ENCODE measurements at regions not wholly inside any gene's neighbourhood (a gene's known extent, or its start where the extent isn't known, plus 50 kb on each side); places are given as distances from the start of the nearest gene placed in this dataset.

DNA sequence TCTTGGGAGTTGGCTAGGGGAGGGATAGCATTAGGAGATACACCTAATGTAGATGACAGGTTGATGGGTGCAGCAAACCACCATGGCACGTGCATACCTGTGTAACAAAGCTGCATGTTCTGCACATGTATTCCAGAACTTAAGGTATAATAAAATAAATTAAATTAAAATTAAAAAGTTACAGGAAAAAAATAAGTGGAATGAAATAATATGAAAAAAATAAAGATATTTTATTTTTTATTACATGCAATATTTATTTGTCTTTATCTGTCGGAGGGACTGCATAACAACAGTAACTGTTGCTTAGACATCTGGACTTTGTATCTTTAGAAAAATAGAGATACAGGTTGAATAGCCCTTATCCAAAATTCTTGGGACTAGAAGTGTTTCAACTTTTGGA, 597.4 kb upstream of the CCDC179 start:
- H3K4me1 ChIP-seq (ENCODE audit: insufficient read depth, low read length) = no peaks in the 10 kb centered on the region
- ChIA-PET CTCF (no interaction called here), POLR2A (no interaction called here)
- H3K9me3 Mint-ChIP-seq = peaks cover 19% of the 10 kb centered on the region
- H3K4me1 Mint-ChIP-seq (ENCODE audit: low read depth) = no peaks in the 10 kb centered on the region
- intact Hi-C loops (cut with DNase I, micrococcal nuclease) = no loop called here
- no peak overlapping the region for H3K4me3 ChIP-seq (ENCODE audit: low read length)
- DNase-seq (no peak), ATAC-seq (ENCODE audit: poor library complexity) (no peak)
- H3K36me3 ChIP-seq (ENCODE audit: insufficient read depth, low read length) = no peaks in the 10 kb centered on the region
- H3K27ac Mint-ChIP-seq = no peak overlapping the region
- H3K27me3 Mint-ChIP-seq = no peaks in the 10 kb centered on the region
- H3K36me3 Mint-ChIP-seq (ENCODE audit: low read depth) = no peaks in the 10 kb centered on the region
- H3K27me3 ChIP-seq (ENCODE audit: control insufficient read depth in 1 of 2, insufficient read depth in 2 of 2, low read length in 2 of 2) = no peaks in the 10 kb centered on the region
- H3K27ac ChIP-seq (ENCODE audit: low read depth in 1 of 2, low read length in 2 of 2) = no peak overlapping the region
- TF ChIP-seq, protein P1, sequence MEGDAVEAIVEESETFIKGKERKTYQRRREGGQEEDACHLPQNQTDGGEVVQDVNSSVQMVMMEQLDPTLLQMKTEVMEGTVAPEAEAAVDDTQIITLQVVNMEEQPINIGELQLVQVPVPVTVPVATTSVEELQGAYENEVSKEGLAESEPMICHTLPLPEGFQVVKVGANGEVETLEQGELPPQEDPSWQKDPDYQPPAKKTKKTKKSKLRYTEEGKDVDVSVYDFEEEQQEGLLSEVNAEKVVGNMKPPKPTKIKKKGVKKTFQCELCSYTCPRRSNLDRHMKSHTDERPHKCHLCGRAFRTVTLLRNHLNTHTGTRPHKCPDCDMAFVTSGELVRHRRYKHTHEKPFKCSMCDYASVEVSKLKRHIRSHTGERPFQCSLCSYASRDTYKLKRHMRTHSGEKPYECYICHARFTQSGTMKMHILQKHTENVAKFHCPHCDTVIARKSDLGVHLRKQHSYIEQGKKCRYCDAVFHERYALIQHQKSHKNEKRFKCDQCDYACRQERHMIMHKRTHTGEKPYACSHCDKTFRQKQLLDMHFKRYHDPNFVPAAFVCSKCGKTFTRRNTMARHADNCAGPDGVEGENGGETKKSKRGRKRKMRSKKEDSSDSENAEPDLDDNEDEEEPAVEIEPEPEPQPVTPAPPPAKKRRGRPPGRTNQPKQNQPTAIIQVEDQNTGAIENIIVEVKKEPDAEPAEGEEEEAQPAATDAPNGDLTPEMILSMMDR (IDR thresholded peaks at IDR 0.05) = no peak
- H3K9me3 ChIP-seq (ENCODE audit: control insufficient read depth in 1 of 2, insufficient read depth in 1 of 2, low read length in 2 of 2) = peaks cover 0 to 6% of the 10 kb centered on the region in 2 experiments
- H3K4me3 Mint-ChIP-seq = no peak overlapping the region

DNA sequence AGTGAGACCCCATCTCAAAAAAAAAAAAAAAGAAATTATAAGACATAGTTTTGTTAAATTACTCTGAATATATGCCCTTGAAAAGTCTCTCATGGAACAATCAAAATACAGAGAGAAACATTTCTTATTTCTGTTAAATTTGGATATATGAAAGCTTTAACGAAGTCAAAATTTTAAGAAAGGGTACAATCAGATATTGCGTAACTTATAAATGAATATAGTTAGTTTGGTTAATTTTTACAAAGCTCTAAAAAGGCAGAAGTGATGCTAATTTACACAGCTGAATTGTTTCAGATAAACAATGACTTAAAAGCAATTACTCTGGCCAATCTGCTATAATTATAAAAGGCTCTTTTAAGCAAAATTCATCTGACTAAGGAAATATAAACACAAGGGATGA, 611.6 kb upstream of the CCDC179 start:
- no peaks in the 10 kb centered on the region for H3K36me3 Mint-ChIP-seq (ENCODE audit: low read depth)
- POLR2A ChIA-PET = no interaction called here

DNA sequence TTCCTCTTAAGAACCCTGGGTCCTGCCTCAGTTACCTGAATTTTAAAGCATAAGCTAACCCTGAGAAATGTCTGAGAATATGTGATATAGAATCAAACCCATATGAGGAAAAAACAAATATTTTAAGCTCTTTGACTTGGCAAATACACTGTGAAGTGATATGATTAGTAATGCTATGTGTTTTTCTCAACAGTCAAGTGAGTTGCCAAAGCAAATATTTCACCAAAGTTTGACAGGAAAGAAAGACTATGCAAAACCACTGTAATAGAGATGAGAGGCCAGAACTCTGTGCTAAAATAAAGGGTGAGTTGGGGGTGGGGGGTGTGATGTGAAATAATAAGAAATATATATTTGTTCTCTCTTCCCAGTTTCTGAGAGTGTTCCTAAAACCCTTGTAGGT, 613.5 kb upstream of the CCDC179 start:
- no peaks in the 10 kb centered on the region for H3K4me1 ChIP-seq (ENCODE audit: insufficient read depth, low read length)
- intact Hi-C loops (cut with DNase I, micrococcal nuclease) = no loop called here
- Mint-ChIP-seq H3K27ac (no peak overlapping the region), H3K4me1 (ENCODE audit: low read depth) (no peaks in the 10 kb centered on the region), H3K27me3 (no peaks in the 10 kb centered on the region), H3K9me3 (peaks cover 5% of the 10 kb centered on the region), H3K4me3 (no peak overlapping the region), H3K36me3 (ENCODE audit: low read depth) (no peaks in the 10 kb centered on the region)
- TF ChIP-seq, protein P1 (IDR thresholded peaks at IDR 0.05) = no peak
- H3K9me3 ChIP-seq (ENCODE audit: control insufficient read depth in 1 of 2, insufficient read depth in 1 of 2, low read length in 2 of 2) = peaks cover 0 to 11% of the 10 kb centered on the region in 2 experiments
- DNase-seq (no peak), ATAC-seq (ENCODE audit: poor library complexity) (no peak)
- no peak overlapping the region for H3K4me3 ChIP-seq (ENCODE audit: low read length)
- no peaks in the 10 kb centered on the region for H3K27me3 ChIP-seq (ENCODE audit: control insufficient read depth in 1 of 2, insufficient read depth in 2 of 2, low read length in 2 of 2)
- H3K36me3 ChIP-seq (ENCODE audit: insufficient read depth, low read length) = no peaks in the 10 kb centered on the region
- ChIA-PET CTCF (interaction anchor here (1.0 kb wide), 1 partner anchor 62 kb away, joined by 3 read pairs; no protein-coding TSS in a partner anchor), POLR2A (no interaction called here)
- H3K27ac ChIP-seq (ENCODE audit: low read depth in 1 of 2, low read length in 2 of 2) = no peak overlapping the region

More for the DNA sequence above, 611.6 kb upstream of the CCDC179 start:
- Histone ChIP-seq H3K27ac (ENCODE audit: low read depth in 1 of 2, low read length in 2 of 2) (no peak overlapping the region), H3K4me1 (ENCODE audit: insufficient read depth, low read length) (no peaks in the 10 kb centered on the region), H3K36me3 (ENCODE audit: insufficient read depth, low read length) (no peaks in the 10 kb centered on the region), H3K9me3 (ENCODE audit: control insufficient read depth in 1 of 2, insufficient read depth in 1 of 2, low read length in 2 of 2) (peaks cover 0 to 4% of the 10 kb centered on the region in 2 experiments), H3K4me3 (ENCODE audit: low read length) (no peak overlapping the region), H3K27me3 (ENCODE audit: control insufficient read depth in 1 of 2, insufficient read depth in 2 of 2, low read length in 2 of 2) (no peaks in the 10 kb centered on the region)
- CTCF ChIA-PET = no interaction called here
- Mint-ChIP-seq H3K4me1 (ENCODE audit: low read depth) (no peaks in the 10 kb centered on the region), H3K4me3 (no peak overlapping the region), H3K9me3 (peaks cover 5% of the 10 kb centered on the region), H3K27me3 (no peaks in the 10 kb centered on the region), H3K27ac (no peak overlapping the region)
- intact Hi-C loops (cut with DNase I, micrococcal nuclease) = no loop called here
- no peak for ATAC-seq (ENCODE audit: poor library complexity)
- TF ChIP-seq, protein P1 (IDR thresholded peaks at IDR 0.05) = no peak
- DNase-seq = no peak
